ENCODE measurements at regions not wholly inside any gene's neighbourhood (a gene's known extent, or its start where the extent isn't known, plus 50 kb on each side); places are given as distances from the start of the nearest gene placed in this dataset.

- H3K36me3 ChIP-seq = no peaks in the 10 kb centered on the region
- no peak overlapping the region for H3K27ac ChIP-seq (replicated peaks in 1 of 4)
- intact Hi-C loops (cut with DNase I) = no loop called here
- H3K27me3 ChIP-seq = no peaks in the 10 kb centered on the region
- no peak for DNase-seq (ENCODE audit: extremely low spot score)
- TF ChIP-seq EP300 (IDR thresholded peaks at IDR 0.05) (no peak), POLR2AphosphoS5 (IDR thresholded peaks at IDR 0.05) (no peak), POLR2A (IDR thresholded peaks at IDR 0.05; ENCODE audit: low read depth) (no peak), CTCF (IDR thresholded peaks at IDR 0.05) (no peak)
- 90% methylated on average over 2 of the region's 2 CpGs for WGBS
- no peaks in the 10 kb centered on the region for H3K9me3 ChIP-seq
- H3K4me3 ChIP-seq = no peak overlapping the region
- H3K4me1 ChIP-seq = no peaks in the 10 kb centered on the region
Observed at GRCh38 chr2:103172821-103173220, 411.0 kb downstream of the TMEM182 start.

GRCh38 chr2:103174711-103175110 lies 412.9 kb downstream of the TMEM182 start:
- TF ChIP-seq POLR2A (IDR thresholded peaks at IDR 0.05; ENCODE audit: low read depth) (no peak), CTCF (IDR thresholded peaks at IDR 0.05) (no peak), EP300 (IDR thresholded peaks at IDR 0.05) (no peak), POLR2AphosphoS5 (IDR thresholded peaks at IDR 0.05) (no peak)
- 92% methylated on average over 2 of the region's 2 CpGs for WGBS
- Histone ChIP-seq H3K9me3 (no peaks in the 10 kb centered on the region), H3K27me3 (no peaks in the 10 kb centered on the region), H3K4me1 (no peaks in the 10 kb centered on the region), H3K4me3 (no peak overlapping the region), H3K27ac (replicated peaks in 1 of 4) (no peak overlapping the region), H3K36me3 (no peaks in the 10 kb centered on the region)
- no peak for DNase-seq (ENCODE audit: extremely low spot score)
- intact Hi-C loops (cut with DNase I) = no loop called here

GRCh38 chr2:103176294-103176915 lies 414.6 kb downstream of the TMEM182 start:
- Histone ChIP-seq H3K4me3 (no peak overlapping the region), H3K36me3 (no peaks in the 10 kb centered on the region), H3K9me3 (no peaks in the 10 kb centered on the region), H3K4me1 (no peaks in the 10 kb centered on the region), H3K27me3 (no peaks in the 10 kb centered on the region), H3K27ac (replicated peaks in 1 of 4) (no peak overlapping the region)
- TF ChIP-seq POLR2A (IDR thresholded peaks at IDR 0.05; ENCODE audit: low read depth) (no peak), EP300 (IDR thresholded peaks at IDR 0.05) (no peak), CTCF (IDR thresholded peaks at IDR 0.05) (no peak), POLR2AphosphoS5 (IDR thresholded peaks at IDR 0.05) (no peak)
- intact Hi-C loops (cut with DNase I) = no loop called here
- 78% methylated on average over 15 of the region's 15 CpGs for WGBS
- no peak for DNase-seq (ENCODE audit: extremely low spot score)

- Histone ChIP-seq H3K36me3 (no peaks in the 10 kb centered on the region), H3K4me1 (no peaks in the 10 kb centered on the region), H3K27ac (replicated peaks in 1 of 4) (no peak overlapping the region), H3K4me3 (no peak overlapping the region), H3K9me3 (peaks cover 0 to 7% (median 0%) of the 10 kb centered on the region in 4 donors), H3K27me3 (no peaks in the 10 kb centered on the region)
- intact Hi-C loops (cut with DNase I) = no loop called here
- 50% methylated on average over 3 of the region's 3 CpGs for WGBS
- TF ChIP-seq POLR2A (IDR thresholded peaks at IDR 0.05; ENCODE audit: low read depth) (no peak), CTCF (IDR thresholded peaks at IDR 0.05) (no peak), EP300 (IDR thresholded peaks at IDR 0.05) (no peak), POLR2AphosphoS5 (IDR thresholded peaks at IDR 0.05) (no peak)
- no peak for DNase-seq (ENCODE audit: extremely low spot score)
Observed at GRCh38 chr2:103179798-103180197, 418.0 kb downstream of the TMEM182 start.

- Histone ChIP-seq H3K27ac (replicated peaks in 1 of 4) (no peak overlapping the region), H3K9me3 (peaks cover 0 to 13% (median 0%) of the 10 kb centered on the region in 4 donors), H3K4me3 (no peak overlapping the region), H3K36me3 (no peaks in the 10 kb centered on the region), H3K4me1 (no peaks in the 10 kb centered on the region), H3K27me3 (no peaks in the 10 kb centered on the region)
- intact Hi-C loops (cut with DNase I) = no loop called here
- WGBS = 90% methylated on average over 1 of the region's 1 CpG
- TF ChIP-seq POLR2AphosphoS5 (IDR thresholded peaks at IDR 0.05) (no peak), EP300 (IDR thresholded peaks at IDR 0.05) (no peak), POLR2A (IDR thresholded peaks at IDR 0.05; ENCODE audit: low read depth) (no peak), CTCF (IDR thresholded peaks at IDR 0.05) (no peak)
- no peak for DNase-seq (ENCODE audit: extremely low spot score)
Observed at GRCh38 chr2:103183061-103183460, 421.2 kb downstream of the TMEM182 start.
